Activated CD8-positive, alpha-beta T cell treated with anti-CD3 and anti-CD28 coated beads for 36 hours (primary cell): ENCODE measurements at regions not wholly inside any gene's neighbourhood (a gene's known extent, or its start where the extent isn't known, plus 50 kb on each side); places are given as distances from the start of the nearest gene placed in this dataset.
"Not testable (repeated sequence)": the region's sequence is repeated elsewhere in the genome, so short reads cannot be mapped to it uniquely, and the experiment has no call there.

Experiments
- ATAC-seq: fragments of 200-7000 bp; cut with Tn5 transposase; one replicate; pipeline ENCODE4 v1.10.0; 2021; ENCODE audit warnings: mild to moderate bottlenecking, moderate library complexity
- CTCF ChIA-PET: fragments of 350-600 bp; sonication (Branson Sonifier 250); formaldehyde crosslinking; loops from one replicate; lab custom pipeline; 2021; ENCODE audit warnings: antibody characterized with exemption; lab: Charles Lee
- POLR2A ChIA-PET: fragments of 350-600 bp; sonication (Branson Sonifier 250); formaldehyde crosslinking; loops from one replicate; lab custom pipeline; 2021; ENCODE audit warnings: antibody characterized with exemption; lab: Charles Lee
- DNase-seq: peaks from one replicate; pipeline ENCODE4 v3.0.0-alpha.2; 2020
- H3K27ac Mint-ChIP-seq: one replicate; pipeline ENCODE4 v1.8.0; 2021; ENCODE audit warnings: mild to moderate bottlenecking, mixed read lengths
- H3K27me3 Mint-ChIP-seq: one replicate; pipeline ENCODE4 v1.8.0; 2021; ENCODE audit warnings: mixed read lengths
- H3K36me3 Mint-ChIP-seq: one replicate; pipeline ENCODE4 v1.8.0; 2021; ENCODE audit warnings: low read depth, mixed read lengths
- H3K4me1 Mint-ChIP-seq: one replicate; pipeline ENCODE4 v1.8.0; 2021; ENCODE audit warnings: low read depth, mixed read lengths
- H3K4me3 Mint-ChIP-seq: one replicate; pipeline ENCODE4 v1.8.0; 2021; ENCODE audit warnings: mild to moderate bottlenecking, moderate library complexity, mixed read lengths
- H3K9me3 Mint-ChIP-seq: one replicate; pipeline ENCODE4 v1.8.0; 2021; ENCODE audit warnings: mixed read lengths
- CTCF ChIP-seq: fragments of 200-600 bp; IDR thresholded peaks from one replicate; pipeline ENCODE4 v1.8.0; 2022; ENCODE audit warnings: antibody characterized with exemption, mild to moderate bottlenecking
- intact Hi-C: fragments of 100-400 bp; cut with micrococcal nuclease; formaldehyde crosslinking; loops from one replicate; pipeline ENCODE4 v1.10.0; 2022

GRCh38 chr2:2648094-2648493 is 317.0 kb upstream of the MYT1L start:
- no peak for TF ChIP-seq CTCF
- peak; percentile 32 for DNase-seq
- H3K4me3 Mint-ChIP-seq, result no peak overlapping the region
- ChIA-PET CTCF (interaction anchor here (1.6 kb wide), 1 partner anchor 30 kb away, joined by 4 read pairs; no protein-coding TSS in a partner anchor), POLR2A (no interaction called here)
- no peak overlapping the region for H3K27ac Mint-ChIP-seq
- no peaks in the 10 kb centered on the region for H3K36me3 Mint-ChIP-seq
- no peaks in the 10 kb centered on the region for H3K27me3 Mint-ChIP-seq
- H3K9me3 Mint-ChIP-seq, result peaks cover 3% of the 10 kb centered on the region
- peaks cover 35% of the 10 kb centered on the region for H3K4me1 Mint-ChIP-seq
- intact Hi-C loops, result no loop called here
- ATAC-seq, result peak; percentile 18

GRCh38 chr2:2647141-2647541 is 316.1 kb upstream of the MYT1L start:
- Mint-ChIP-seq H3K9me3 (peaks cover 3% of the 10 kb centered on the region), H3K27me3 (no peaks in the 10 kb centered on the region), H3K36me3 (no peaks in the 10 kb centered on the region), H3K27ac (peak overlapping the region; percentile 85), H3K4me3 (peak overlapping the region; percentile 56), H3K4me1 (peaks cover 35% of the 10 kb centered on the region)
- peak; percentile 50 for DNase-seq
- POLR2A ChIA-PET, result no interaction called here
- intact Hi-C loops, result no loop called here
- CTCF ChIA-PET, result interaction anchor here (1.6 kb wide), 1 partner anchor 29 kb away, joined by 4 read pairs; no protein-coding TSS in a partner anchor
- ATAC-seq, result peak; percentile 52
- TF ChIP-seq CTCF, result no peak

- ATAC-seq (peak; percentile 92), DNase-seq (peak; percentile 86)
- Mint-ChIP-seq H3K4me3 (peak overlapping the region; percentile 56), H3K27ac (peak overlapping the region; percentile 85), H3K27me3 (no peaks in the 10 kb centered on the region), H3K4me1 (peaks cover 35% of the 10 kb centered on the region), H3K36me3 (no peaks in the 10 kb centered on the region), H3K9me3 (peaks cover 3% of the 10 kb centered on the region)
- CTCF ChIA-PET, result interaction anchor here (1.6 kb wide), 1 partner anchor 28 kb away, joined by 4 read pairs; no protein-coding TSS in a partner anchor
- TF ChIP-seq CTCF, result no peak
- intact Hi-C loops, result no loop called here
- POLR2A ChIA-PET, result no interaction called here
Observed at GRCh38 chr2:2646433-2647051, 315.5 kb upstream of the MYT1L start.

GRCh38 chr2:2645162-2645855 is 314.2 kb upstream of the MYT1L start:
- Mint-ChIP-seq H3K36me3 (no peaks in the 10 kb centered on the region), H3K4me1 (peaks cover 36% of the 10 kb centered on the region), H3K27ac (no peak overlapping the region), H3K4me3 (no peak overlapping the region), H3K27me3 (no peaks in the 10 kb centered on the region), H3K9me3 (peaks cover 3% of the 10 kb centered on the region)
- ChIA-PET POLR2A (no interaction called here), CTCF (interaction anchor here (0.6 kb wide), 1 partner anchor 11 kb away, joined by 4 read pairs; no protein-coding TSS in a partner anchor)
- no peak for TF ChIP-seq CTCF
- ATAC-seq, result no peak
- DNase-seq, result no peak
- intact Hi-C loops, result no loop called here

GRCh38 chr2:2644751-2645150 is 313.7 kb upstream of the MYT1L start:
- intact Hi-C loops, H3K4me3 Mint-ChIP-seq, H3K36me3 Mint-ChIP-seq, ATAC-seq, DNase-seq, H3K9me3 Mint-ChIP-seq, H3K27me3 Mint-ChIP-seq, POLR2A ChIA-PET, H3K27ac Mint-ChIP-seq: not testable (repeated sequence)
- H3K4me1 Mint-ChIP-seq, result peaks cover 36% of the 10 kb centered on the region
- CTCF ChIA-PET, result interaction anchor here (0.6 kb wide), 1 partner anchor 12 kb away, joined by 4 read pairs; no protein-coding TSS in a partner anchor
